ENCODE measurements at regions not wholly inside any gene's neighbourhood (a gene's known extent, or its start where the extent isn't known, plus 50 kb on each side); places are given as distances from the start of the nearest gene placed in this dataset.

DNA sequence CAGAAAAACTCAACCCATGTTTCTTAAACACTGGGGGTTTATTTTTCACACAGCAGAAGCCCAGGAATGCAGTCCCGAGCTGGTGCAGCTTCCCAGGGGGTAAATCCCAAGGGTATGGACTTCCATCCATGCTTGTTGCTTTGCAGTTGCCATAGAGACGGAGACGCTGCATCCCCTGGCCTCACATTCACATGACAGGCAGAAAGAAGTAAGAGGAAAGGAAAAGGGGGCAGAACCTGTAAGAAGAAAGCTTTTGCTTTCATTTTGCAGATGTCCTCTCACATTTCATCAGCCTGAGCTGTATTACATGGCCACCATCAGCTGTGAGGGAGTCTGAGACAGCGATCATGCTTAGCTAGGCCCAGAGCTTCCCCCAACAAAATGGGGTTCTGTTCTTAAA is 321.0 kb downstream of the AGTPBP1 start:
- no peak for DNase-seq
- H3K4me1 Mint-ChIP-seq, result peaks cover 4% of the 10 kb centered on the region
- CTCF ChIA-PET, result interaction anchor here (0.7 to 1.0 kb wide), 2 partner anchors 9 to 189 kb away, joined by 5 read pairs; no protein-coding TSS in a partner anchor
- no peak overlapping the region for H3K27ac Mint-ChIP-seq
- H3K27me3 Mint-ChIP-seq, result peaks cover 4% of the 10 kb centered on the region
- H3K36me3 Mint-ChIP-seq (ENCODE audit: low read depth), result no peaks in the 10 kb centered on the region
- H3K9me3 Mint-ChIP-seq, result no peaks in the 10 kb centered on the region
- POLR2A ChIA-PET, result no interaction called here
- no peak overlapping the region for H3K4me3 Mint-ChIP-seq

DNA sequence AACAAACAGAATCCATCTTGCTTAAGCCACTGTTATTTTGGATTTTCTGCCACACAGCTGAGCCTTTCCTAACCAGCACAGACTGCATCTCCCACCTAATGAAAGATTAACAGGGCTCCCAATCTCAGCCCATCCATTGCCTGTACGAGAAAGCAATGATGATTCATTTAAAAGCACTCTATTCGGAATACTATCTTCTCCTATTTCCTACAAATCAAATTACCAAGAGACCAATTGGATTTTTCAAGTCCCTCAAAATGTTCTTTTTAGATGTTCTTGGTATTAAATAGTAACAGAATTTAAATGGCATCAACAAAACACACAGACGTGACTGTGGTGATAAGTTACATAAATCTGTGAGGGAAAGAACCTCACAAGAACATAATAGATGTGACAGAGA is 324.1 kb downstream of the AGTPBP1 start:
- H3K4me1 Mint-ChIP-seq, result peaks cover 4% of the 10 kb centered on the region
- no peak for DNase-seq
- H3K36me3 Mint-ChIP-seq (ENCODE audit: low read depth), result no peaks in the 10 kb centered on the region
- H3K4me3 Mint-ChIP-seq, result no peak overlapping the region
- no peaks in the 10 kb centered on the region for H3K27me3 Mint-ChIP-seq
- H3K27ac Mint-ChIP-seq, result no peak overlapping the region
- no peaks in the 10 kb centered on the region for H3K9me3 Mint-ChIP-seq
- CTCF ChIA-PET, result no interaction called here
- POLR2A ChIA-PET, result no interaction called here

- Mint-ChIP-seq H3K36me3 (ENCODE audit: low read depth) (no peaks in the 10 kb centered on the region), H3K27me3 (no peaks in the 10 kb centered on the region), H3K4me3 (no peak overlapping the region), H3K4me1 (peaks cover 4% of the 10 kb centered on the region), H3K9me3 (no peaks in the 10 kb centered on the region), H3K27ac (no peak overlapping the region)
- POLR2A ChIA-PET, result no interaction called here
- CTCF ChIA-PET, result no interaction called here
- DNase-seq, result no peak
These were observed 325.0 kb downstream of the AGTPBP1 start for GRCh38 chr9:85416715-85417114.

DNA sequence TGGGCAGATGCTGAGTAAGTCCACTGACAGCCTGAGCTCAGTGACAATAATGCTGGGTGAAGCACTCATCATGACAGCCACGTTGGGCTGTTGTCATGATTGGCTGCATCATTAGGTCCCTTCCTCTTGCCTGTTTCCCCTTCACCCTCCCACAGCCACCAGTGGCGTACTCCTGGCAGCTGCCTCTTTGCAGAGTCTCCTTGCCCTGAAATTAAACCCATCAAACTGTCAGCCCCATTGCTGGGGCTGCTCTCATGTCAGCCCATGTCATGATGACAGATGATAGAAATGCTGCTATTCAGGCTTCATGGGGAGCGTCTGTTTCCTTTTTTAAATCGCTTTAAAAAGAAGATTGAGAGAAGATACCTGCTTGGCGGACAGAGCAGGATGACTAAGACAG is 327.4 kb downstream of the AGTPBP1 start:
- no peak overlapping the region for H3K4me3 Mint-ChIP-seq
- no peak overlapping the region for H3K27ac Mint-ChIP-seq
- peaks cover 2% of the 10 kb centered on the region for H3K27me3 Mint-ChIP-seq
- H3K36me3 Mint-ChIP-seq (ENCODE audit: low read depth), result no peaks in the 10 kb centered on the region
- DNase-seq, result no peak
- ChIA-PET CTCF (no interaction called here), POLR2A (no interaction called here)
- no peaks in the 10 kb centered on the region for H3K9me3 Mint-ChIP-seq
- no peaks in the 10 kb centered on the region for H3K4me1 Mint-ChIP-seq

DNA sequence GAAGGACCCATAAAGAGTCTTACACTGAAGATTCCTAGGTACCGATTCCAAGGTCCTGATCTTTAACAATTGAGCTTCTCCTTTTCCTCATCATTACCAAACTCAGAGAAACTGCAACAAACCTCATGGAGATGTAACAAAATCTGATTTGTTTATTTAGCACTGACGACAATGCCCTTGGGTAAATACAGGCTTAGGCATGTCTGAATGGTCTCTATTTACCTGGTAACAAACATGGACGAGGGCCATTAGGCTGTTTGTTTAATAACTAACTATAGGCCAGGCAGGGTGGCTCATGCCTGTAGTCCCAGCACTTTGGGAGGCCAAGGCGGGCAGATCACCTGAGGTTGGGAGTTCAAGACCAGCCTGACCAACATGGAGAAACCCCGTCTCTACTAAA is 333.3 kb downstream of the AGTPBP1 start:
- ChIA-PET CTCF (no interaction called here), POLR2A (no interaction called here)
- Mint-ChIP-seq H3K4me1 (no peaks in the 10 kb centered on the region), H3K27ac (no peak overlapping the region), H3K4me3 (no peak overlapping the region), H3K27me3 (peaks cover 2% of the 10 kb centered on the region), H3K9me3 (no peaks in the 10 kb centered on the region), H3K36me3 (ENCODE audit: low read depth) (no peaks in the 10 kb centered on the region)
- no peak for DNase-seq

GRCh38 chr9:85405566-85405950 is 336.2 kb downstream of the AGTPBP1 start:
- H3K27ac Mint-ChIP-seq, result no peak overlapping the region
- H3K27me3 Mint-ChIP-seq, result peaks cover 4% of the 10 kb centered on the region
- no peak for DNase-seq
- H3K9me3 Mint-ChIP-seq, result no peaks in the 10 kb centered on the region
- CTCF ChIA-PET, result no interaction called here
- POLR2A ChIA-PET, result no interaction called here
- H3K4me3 Mint-ChIP-seq, result no peak overlapping the region
- H3K36me3 Mint-ChIP-seq (ENCODE audit: low read depth), result no peaks in the 10 kb centered on the region
- H3K4me1 Mint-ChIP-seq, result no peaks in the 10 kb centered on the region

- H3K4me1 Mint-ChIP-seq, result no peaks in the 10 kb centered on the region
- H3K27me3 Mint-ChIP-seq, result peaks cover 4% of the 10 kb centered on the region
- H3K27ac Mint-ChIP-seq, result no peak overlapping the region
- no peaks in the 10 kb centered on the region for H3K9me3 Mint-ChIP-seq
- ChIA-PET POLR2A (no interaction called here), CTCF (interaction anchor here (0.6 kb wide), 1 partner anchor 29 kb away, joined by 3 read pairs; no protein-coding TSS in a partner anchor)
- H3K36me3 Mint-ChIP-seq (ENCODE audit: low read depth), result no peaks in the 10 kb centered on the region
- H3K4me3 Mint-ChIP-seq, result no peak overlapping the region
- no peak for DNase-seq
These were observed 336.7 kb downstream of the AGTPBP1 start for GRCh38 chr9:85404911-85405565.

DNA sequence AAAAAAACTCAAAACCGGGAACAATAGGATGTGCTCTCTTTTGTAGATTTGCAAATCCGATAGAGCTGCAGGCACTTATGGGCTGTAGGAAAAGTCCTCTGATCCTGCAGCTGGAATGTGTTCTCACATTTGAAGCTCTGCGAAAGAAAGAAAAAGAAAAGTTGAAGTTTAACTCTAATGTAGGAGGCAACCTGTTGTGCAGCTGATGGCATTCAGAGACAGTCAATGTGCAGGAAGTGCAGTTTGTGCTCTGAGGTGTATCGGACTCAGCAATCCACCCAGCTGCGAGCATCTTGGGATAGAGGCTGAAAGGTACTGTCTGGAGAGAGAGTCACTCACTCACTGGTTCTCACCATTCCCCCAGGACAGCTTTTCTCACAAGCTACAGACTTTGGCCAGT is 339.2 kb downstream of the AGTPBP1 start:
- ChIA-PET POLR2A (no interaction called here), CTCF (no interaction called here)
- peaks cover 2% of the 10 kb centered on the region for H3K27me3 Mint-ChIP-seq
- H3K27ac Mint-ChIP-seq, result no peak overlapping the region
- H3K4me1 Mint-ChIP-seq, result no peaks in the 10 kb centered on the region
- no peaks in the 10 kb centered on the region for H3K9me3 Mint-ChIP-seq
- H3K36me3 Mint-ChIP-seq (ENCODE audit: low read depth), result no peaks in the 10 kb centered on the region
- no peak for DNase-seq
- no peak overlapping the region for H3K4me3 Mint-ChIP-seq

DNA sequence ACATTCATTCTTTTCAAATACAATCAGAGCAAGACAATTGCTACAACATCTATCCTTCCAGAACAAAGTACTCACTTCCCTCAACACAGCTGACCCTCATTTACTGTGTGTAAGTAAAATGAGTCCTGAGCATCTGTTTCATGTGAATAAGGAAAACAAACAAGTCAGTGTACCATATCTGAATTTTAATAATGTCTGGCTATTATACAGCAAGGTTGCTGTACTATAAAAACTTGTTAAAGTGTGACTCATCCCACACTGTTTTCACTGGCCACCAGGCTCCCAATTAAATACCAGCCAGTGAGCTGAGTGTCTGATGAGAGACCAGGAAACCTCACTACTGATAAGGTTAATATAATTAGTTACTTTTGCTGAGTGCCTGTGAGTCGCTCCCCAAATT is 339.8 kb downstream of the AGTPBP1 start:
- ChIA-PET POLR2A (no interaction called here), CTCF (no interaction called here)

DNA sequence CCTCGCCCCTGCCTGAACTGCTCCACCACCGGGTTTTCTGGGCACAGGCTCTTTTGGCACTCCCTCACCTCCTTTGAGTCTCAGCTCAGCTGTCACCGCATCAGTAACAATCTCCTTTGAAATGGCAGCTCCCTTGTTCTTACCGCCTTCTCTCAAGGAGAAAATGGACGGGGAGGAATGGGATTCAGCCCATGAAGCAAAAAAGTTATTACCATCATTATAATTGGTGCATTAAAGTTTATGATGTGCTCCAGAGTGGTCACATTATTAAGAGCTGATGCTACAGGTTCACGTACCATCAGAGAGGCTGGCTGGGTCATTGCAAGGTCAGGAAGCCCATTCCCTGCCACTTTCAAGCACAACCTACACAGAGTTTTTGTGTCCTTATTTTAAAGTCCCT is 344.7 kb downstream of the AGTPBP1 start:
- Mint-ChIP-seq H3K36me3 (ENCODE audit: low read depth) (no peaks in the 10 kb centered on the region), H3K4me3 (no peak overlapping the region), H3K27me3 (peaks cover 4% of the 10 kb centered on the region), H3K4me1 (no peaks in the 10 kb centered on the region), H3K9me3 (no peaks in the 10 kb centered on the region), H3K27ac (no peak overlapping the region)
- DNase-seq, result no peak
- ChIA-PET POLR2A (no interaction called here), CTCF (no interaction called here)

More for the DNA sequence above, 339.8 kb downstream of the AGTPBP1 start:
- Mint-ChIP-seq H3K27ac (no peak overlapping the region), H3K4me1 (no peaks in the 10 kb centered on the region), H3K27me3 (peaks cover 2% of the 10 kb centered on the region), H3K36me3 (ENCODE audit: low read depth) (no peaks in the 10 kb centered on the region), H3K9me3 (no peaks in the 10 kb centered on the region), H3K4me3 (no peak overlapping the region)
- DNase-seq, result no peak

DNA sequence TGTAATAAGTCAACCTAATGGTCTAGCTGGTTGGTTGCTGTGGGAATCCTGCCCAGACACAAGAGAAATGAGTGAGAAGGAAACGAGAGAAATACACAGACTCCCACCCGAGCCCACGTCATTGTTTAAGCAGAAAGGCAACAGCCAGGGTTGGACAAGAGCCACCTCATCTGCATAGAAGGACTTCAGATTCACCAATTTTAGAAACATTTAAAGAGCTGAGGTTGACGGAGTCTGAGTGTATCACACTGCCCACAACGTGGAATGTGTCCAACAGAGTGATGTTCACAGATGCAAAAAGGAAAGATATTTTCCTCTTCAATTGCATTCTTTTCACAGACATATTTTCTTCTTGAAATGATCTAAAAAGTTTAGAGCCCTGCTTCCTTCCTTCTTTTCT is 349.5 kb downstream of the AGTPBP1 start:
- peaks cover 2% of the 10 kb centered on the region for H3K27me3 Mint-ChIP-seq
- DNase-seq, result no peak
- no peaks in the 10 kb centered on the region for H3K4me1 Mint-ChIP-seq
- H3K9me3 Mint-ChIP-seq, result no peaks in the 10 kb centered on the region
- no peak overlapping the region for H3K4me3 Mint-ChIP-seq
- ChIA-PET CTCF (no interaction called here), POLR2A (no interaction called here)
- no peaks in the 10 kb centered on the region for H3K36me3 Mint-ChIP-seq (ENCODE audit: low read depth)
- H3K27ac Mint-ChIP-seq, result no peak overlapping the region

- no peak for DNase-seq
- POLR2A ChIA-PET, result no interaction called here
- Mint-ChIP-seq H3K9me3 (no peaks in the 10 kb centered on the region), H3K4me3 (no peak overlapping the region), H3K27me3 (no peaks in the 10 kb centered on the region), H3K4me1 (no peaks in the 10 kb centered on the region), H3K36me3 (ENCODE audit: low read depth) (no peaks in the 10 kb centered on the region), H3K27ac (no peak overlapping the region)
- CTCF ChIA-PET, result no interaction called here
These were observed 363.9 kb downstream of the AGTPBP1 start for GRCh38 chr9:85377731-85378289.

- Mint-ChIP-seq H3K4me3 (no peak overlapping the region), H3K27me3 (no peaks in the 10 kb centered on the region), H3K4me1 (no peaks in the 10 kb centered on the region), H3K9me3 (no peaks in the 10 kb centered on the region), H3K36me3 (ENCODE audit: low read depth) (no peaks in the 10 kb centered on the region), H3K27ac (no peak overlapping the region)
- ChIA-PET CTCF (no interaction called here), POLR2A (no interaction called here)
- DNase-seq, result no peak
These were observed 373.0 kb downstream of the AGTPBP1 start for GRCh38 chr9:85368781-85369180.

GRCh38 chr9:85359161-85359560 is 382.6 kb downstream of the AGTPBP1 start:
- Mint-ChIP-seq H3K27ac (no peak overlapping the region), H3K9me3 (no peaks in the 10 kb centered on the region), H3K27me3 (peaks cover 9% of the 10 kb centered on the region), H3K36me3 (ENCODE audit: low read depth) (no peaks in the 10 kb centered on the region), H3K4me1 (no peaks in the 10 kb centered on the region), H3K4me3 (no peak overlapping the region)
- CTCF ChIA-PET, result no interaction called here
- POLR2A ChIA-PET, result no interaction called here
- no peak for DNase-seq
